Stimulated activated CD4-positive, alpha-beta T cell treated with anti-CD3 and anti-CD28 coated beads, Interleukin-12 subunit alpha, Interleukin-12 subunit beta, amount 100 ng/mL, for 48 hours (primary cell): ENCODE measurements at regions not wholly inside any gene's neighbourhood (a gene's known extent, or its start where the extent isn't known, plus 50 kb on each side); places are given as distances from the start of the nearest gene placed in this dataset.

Source experiments
- DNase-seq, 3 donors: peaks; one replicate each; pipeline ENCODE4 v3.0.0-alpha.2; 2020; ENCODE audit warnings: low read depth in 2 of 3, low spot score in 1 of 3

DNA sequence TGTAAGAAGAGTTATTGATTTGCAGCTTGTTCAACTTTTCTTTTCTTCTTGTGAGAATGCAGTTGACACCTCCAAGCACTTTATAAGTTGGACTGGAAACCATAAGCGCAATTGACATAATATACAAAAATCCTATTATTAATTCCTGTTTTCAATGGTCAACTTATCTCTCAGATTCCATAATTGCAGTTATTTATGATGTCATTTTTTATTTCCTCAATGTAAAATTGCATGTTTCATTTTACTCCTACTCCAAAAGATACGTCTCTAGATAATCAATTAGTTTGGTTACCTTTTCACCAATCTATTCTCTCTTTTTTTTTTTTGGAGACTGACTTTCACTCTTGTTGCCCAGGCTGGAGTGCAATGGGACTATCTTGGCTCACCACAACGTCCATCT lies 1416.1 kb upstream of the CDH6 start:
- no peak for DNase-seq

DNA sequence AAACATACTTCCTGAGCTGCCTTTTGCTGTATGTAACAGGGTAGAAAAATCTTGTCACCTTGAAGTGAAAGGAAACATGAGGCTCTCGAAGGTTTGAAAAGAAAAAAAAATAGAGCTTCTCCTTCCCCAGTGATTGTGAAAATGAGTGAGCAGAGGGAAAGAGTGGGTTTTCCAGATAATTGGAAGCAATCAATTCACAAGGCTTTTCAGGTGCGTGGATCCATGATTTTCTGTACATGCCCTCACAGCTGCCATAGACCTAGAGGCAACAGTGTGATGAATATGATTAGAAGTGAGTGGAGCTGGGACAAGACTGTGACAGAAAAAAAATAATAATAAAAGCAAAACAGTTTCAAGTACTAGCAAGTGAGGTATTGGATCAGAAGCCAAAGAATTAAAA lies 1422.5 kb upstream of the CDH6 start:
- no peak for DNase-seq

- no peak for DNase-seq
Observed at GRCh38 chr5:29769474-29769873, 1424.0 kb upstream of the CDH6 start.

GRCh38 chr5:29758986-29759421 lies 1434.5 kb upstream of the CDH6 start:
- no peak for DNase-seq

- no peak for DNase-seq
Observed at GRCh38 chr5:29750453-29750852, 1443.0 kb upstream of the CDH6 start.

DNA sequence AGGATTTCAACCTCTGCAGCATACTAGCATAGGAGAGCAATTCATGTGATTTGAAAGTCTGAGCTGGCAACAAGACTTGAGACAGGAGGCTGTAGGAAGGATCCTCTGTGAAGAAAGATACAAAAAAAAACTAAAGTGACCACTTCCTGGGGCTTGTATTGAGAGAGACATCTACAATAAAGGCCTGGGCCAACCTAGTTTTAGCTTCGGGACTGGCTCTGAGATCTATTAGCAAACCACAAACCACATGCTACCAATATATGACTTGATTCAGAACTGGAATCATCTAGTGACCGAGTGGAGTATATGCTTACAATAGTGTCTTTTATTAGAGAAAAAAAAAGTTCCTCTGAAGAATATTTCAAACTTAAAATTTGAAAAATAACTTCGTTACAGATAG lies 1448.9 kb upstream of the CDH6 start:
- no peak for DNase-seq

DNA sequence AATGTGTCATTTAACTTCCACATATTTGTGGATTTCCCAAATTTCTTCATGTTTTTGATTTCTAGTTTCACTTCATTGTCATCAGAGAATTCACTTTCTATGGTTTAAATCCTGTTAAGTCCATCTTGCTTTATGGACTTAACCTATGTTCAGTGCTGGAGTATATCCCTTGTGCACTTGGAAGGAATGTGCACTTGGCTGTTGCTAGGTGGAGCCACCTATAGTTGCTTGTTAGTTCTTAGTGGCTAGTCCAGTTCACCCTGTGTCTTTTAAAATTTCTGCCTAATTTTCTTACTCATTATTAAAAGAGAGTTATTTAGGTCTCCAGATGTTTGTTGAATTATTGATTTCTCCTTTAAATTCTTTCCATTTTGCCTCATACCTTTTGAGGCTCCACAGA lies 1472.5 kb upstream of the CDH6 start:
- no peak for DNase-seq

- no peak for DNase-seq
Observed at GRCh38 chr5:29719171-29719570, 1474.3 kb upstream of the CDH6 start.

GRCh38 chr5:29715167-29715566 lies 1478.3 kb upstream of the CDH6 start:
- no peak for DNase-seq

DNA sequence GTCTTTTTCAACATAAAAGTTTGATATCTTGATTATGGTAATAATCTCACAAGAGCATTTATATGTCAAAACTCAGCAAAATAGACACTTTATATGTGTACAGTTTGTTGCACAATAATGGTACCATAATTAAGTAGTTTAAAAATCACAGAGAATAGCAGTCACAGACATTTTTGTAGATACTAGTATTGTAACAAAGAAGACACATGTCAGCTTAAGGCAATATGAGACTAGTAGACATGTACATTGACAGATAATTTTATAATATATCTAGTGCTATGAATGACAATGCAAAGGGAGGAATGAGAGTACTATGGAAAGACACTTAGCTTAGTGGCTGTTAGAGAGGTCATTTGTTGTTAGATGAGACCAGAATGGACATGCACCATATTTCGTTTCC lies 1490.6 kb upstream of the CDH6 start:
- DNase-seq, result no peak

DNA sequence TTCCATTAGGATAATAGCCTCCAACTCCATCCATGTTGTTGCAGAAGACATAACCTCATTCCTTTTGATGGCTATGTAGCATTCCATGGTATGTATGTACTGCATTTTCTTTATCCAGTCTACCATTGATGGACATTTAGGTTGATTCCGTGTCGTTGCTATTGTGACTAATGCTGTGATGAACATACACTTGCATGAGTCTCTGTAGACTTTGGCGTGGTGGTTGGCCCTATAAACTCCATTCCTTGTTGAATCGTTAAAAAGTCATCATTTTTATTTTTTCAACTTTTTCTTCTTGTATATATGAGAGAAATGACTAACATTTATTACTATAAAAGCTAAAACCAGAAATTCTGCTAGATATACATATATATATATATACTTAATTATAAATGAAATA lies 1491.9 kb upstream of the CDH6 start:
- DNase-seq, result no peak

DNA sequence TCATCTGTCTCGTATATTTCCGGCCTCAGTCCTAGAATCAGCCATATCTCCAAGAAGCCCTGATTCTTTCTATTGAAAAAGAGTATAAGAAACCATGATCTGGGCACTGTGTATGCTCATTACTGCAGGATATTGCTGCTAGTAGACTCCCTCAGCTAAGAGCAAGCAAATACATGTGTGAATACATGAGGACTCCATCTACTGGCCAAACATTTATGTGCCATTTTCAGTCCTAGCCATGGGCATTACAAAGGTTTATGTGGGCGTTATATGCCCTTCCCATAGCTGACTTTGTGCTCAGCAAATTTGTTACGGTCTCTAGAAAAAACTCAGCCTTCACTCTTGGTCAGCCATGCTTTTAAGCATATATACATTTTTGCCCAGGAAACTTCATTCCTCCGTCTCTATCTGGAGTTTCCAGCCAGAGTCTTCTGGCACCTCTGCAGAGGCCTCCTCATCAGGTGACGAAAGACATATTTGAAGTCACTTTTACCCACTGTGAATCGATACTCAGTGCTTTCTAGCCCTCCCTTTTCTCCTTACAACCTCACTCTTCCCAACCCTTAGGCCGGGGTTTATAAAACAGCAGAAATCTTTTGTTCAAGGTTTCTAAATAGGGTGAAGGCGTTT lies 1495.6 kb upstream of the CDH6 start:
- no peak for DNase-seq

GRCh38 chr5:29697278-29697677 lies 1496.2 kb upstream of the CDH6 start:
- no peak for DNase-seq

- no peak for DNase-seq
Observed at GRCh38 chr5:29672678-29673077, 1520.8 kb upstream of the CDH6 start.

DNA sequence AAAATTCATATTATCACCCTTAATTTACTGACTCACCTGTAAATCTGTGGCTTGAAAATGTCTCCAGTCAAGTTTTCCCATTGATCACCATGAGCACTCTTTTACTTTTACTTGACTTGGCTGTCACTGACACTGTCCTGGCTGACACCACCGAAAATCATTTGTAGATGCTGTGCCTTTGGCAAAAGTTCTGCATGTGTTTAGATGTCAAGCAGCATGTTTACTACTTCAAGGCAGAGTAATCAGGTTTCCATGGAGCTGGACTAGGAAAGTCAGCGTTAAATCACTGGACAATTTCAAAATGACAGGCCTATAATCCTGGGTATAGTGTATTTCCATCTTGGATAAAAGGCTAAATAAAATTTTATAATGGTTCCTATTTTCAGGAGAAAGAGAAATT lies 1530.6 kb upstream of the CDH6 start:
- no peak for DNase-seq

- DNase-seq, result no peak
Observed at GRCh38 chr5:29654954-29655353, 1538.5 kb upstream of the CDH6 start.

DNA sequence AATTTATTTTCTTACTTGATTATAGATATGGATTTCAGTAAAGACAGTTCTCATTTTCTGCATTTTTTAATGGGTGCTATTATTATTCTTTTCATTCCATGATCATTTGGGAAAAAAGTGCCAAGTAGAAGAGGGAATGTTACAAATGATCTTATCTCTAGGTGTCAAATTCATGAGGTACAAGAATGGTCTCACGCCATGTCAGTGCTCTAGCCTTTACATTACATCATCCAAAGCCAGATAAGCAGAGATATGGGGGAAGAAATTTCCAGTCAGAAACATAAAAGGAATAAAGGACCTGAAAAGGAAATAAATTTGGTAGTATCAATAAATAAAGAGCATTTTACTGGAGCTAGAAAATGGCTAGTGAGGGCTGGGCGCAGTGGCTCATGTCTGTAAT lies 1544.2 kb upstream of the CDH6 start:
- DNase-seq, result no peak

DNA sequence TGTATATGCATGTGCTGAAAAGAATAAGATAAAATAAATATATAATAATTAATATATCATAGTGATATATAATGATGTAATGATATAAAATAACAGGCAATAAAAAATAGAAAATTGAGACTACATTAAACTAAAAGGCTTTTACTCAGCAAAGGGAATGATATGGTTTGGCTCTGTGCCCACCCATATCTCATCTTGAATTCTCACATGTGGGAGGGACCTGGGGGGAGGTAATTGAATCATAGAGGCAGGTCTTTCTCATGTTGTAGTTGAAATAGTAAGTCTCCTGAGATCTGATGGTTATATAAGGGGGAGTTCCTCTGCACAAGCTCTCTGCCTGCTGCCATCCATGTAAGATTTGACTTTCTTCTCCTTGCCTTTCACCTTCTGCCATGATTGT lies 1550.9 kb upstream of the CDH6 start:
- no peak for DNase-seq

DNA sequence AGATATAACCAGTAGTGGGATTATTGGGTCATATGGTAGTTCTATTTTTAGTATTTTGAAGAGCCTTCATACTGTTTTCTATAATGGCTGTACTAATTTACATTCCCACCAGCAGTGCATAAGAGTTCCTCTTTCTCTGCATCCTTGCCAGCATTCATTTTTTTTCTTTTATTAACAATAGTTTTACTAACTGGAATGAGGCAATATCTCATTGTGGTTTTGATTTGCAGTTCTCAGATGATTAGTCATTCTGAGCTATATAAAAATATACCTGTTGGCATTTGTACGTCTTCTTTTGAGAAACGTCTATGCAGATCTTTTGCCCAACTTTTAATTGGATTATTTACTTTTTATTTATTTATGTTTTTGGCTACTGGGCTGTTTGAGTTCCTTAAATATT lies 1579.3 kb upstream of the CDH6 start:
- no peak for DNase-seq

GRCh38 chr5:29588236-29588635 lies 1605.2 kb upstream of the CDH6 start:
- no peak for DNase-seq

- no peak for DNase-seq
Observed at GRCh38 chr5:29587832-29588231, 1605.7 kb upstream of the CDH6 start.

DNA sequence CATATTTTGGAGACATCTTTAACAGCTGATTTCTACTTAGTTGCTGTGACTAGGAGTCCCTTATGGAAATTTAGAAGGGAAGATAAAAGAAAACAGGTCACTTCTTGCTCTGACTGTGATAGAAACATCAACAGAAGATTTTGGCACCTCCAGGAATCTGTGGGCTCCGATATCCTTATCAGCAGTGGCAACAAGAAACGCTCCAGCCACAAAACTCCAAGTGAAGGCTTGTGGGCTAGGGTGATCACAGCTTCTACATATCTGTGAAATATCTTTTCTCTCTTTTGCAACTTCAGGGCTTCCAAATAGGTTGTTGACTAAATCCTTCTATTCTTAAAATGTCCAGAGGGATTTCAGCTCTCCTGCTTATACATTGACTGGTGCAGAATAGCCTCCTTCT lies 1625.5 kb upstream of the CDH6 start:
- DNase-seq, result no peak

- DNase-seq, result no peak
Observed at GRCh38 chr5:29561564-29561963, 1631.9 kb upstream of the CDH6 start.

GRCh38 chr5:29550523-29550922 lies 1643.0 kb upstream of the CDH6 start:
- no peak for DNase-seq
